Stimulated activated CD8-positive, alpha-beta memory T cell treated with anti-CD3 and anti-CD28 coated beads, Interleukin-7, amount 100 ng/mL, for 48 hours (primary cell): ENCODE measurements at regions not wholly inside any gene's neighbourhood (a gene's known extent, or its start where the extent isn't known, plus 50 kb on each side); places are given as distances from the start of the nearest gene placed in this dataset.

Source experiments
- DNase-seq, 2 donors: peaks; one replicate each; pipeline ENCODE4 v3.0.0-alpha.2; 2020; ENCODE audit warnings: low read depth in 1 of 2; ENCODE audit errors: extremely low read depth in 1 of 2

GRCh38 chr22:49303061-49303735, 524.5 kb downstream of the BRD1 start:
- no peak for DNase-seq

- no peak for DNase-seq
Observed at GRCh38 chr22:49302530-49302929, 525.1 kb downstream of the BRD1 start.

- no peak for DNase-seq
Observed at GRCh38 chr22:49302150-49302460, 525.6 kb downstream of the BRD1 start.

- DNase-seq = no peak
Observed at GRCh38 chr22:49301398-49302149, 526.1 kb downstream of the BRD1 start.

GRCh38 chr22:49300951-49301397, 526.7 kb downstream of the BRD1 start:
- DNase-seq = no peak

- DNase-seq = no peak
Observed at GRCh38 chr22:49300241-49300640, 527.4 kb downstream of the BRD1 start.

GRCh38 chr22:49299821-49300231, 527.8 kb downstream of the BRD1 start:
- DNase-seq = no peak

- no peak for DNase-seq
Observed at GRCh38 chr22:49298834-49299750, 528.6 kb downstream of the BRD1 start.

- no peak for DNase-seq
Observed at GRCh38 chr22:49297871-49298721, 529.6 kb downstream of the BRD1 start.

- DNase-seq = no peak
Observed at GRCh38 chr22:49297286-49297870, 530.3 kb downstream of the BRD1 start.

GRCh38 chr22:49296561-49296960, 531.1 kb downstream of the BRD1 start:
- no peak for DNase-seq

- no peak for DNase-seq
Observed at GRCh38 chr22:49295851-49296560, 531.7 kb downstream of the BRD1 start.

- no peak for DNase-seq
Observed at GRCh38 chr22:49295465-49295743, 532.3 kb downstream of the BRD1 start.

- no peak for DNase-seq
Observed at GRCh38 chr22:49294656-49295464, 532.8 kb downstream of the BRD1 start.

- no peak for DNase-seq
Observed at GRCh38 chr22:49292909-49293308, 534.8 kb downstream of the BRD1 start.

- no peak for DNase-seq
Observed at GRCh38 chr22:49291781-49292180, 535.9 kb downstream of the BRD1 start.

GRCh38 chr22:49291169-49291568, 536.5 kb downstream of the BRD1 start:
- no peak for DNase-seq

GRCh38 chr22:49290711-49291110, 537.0 kb downstream of the BRD1 start:
- no peak for DNase-seq
